ENCODE measurements at regions not wholly inside any gene's neighbourhood (a gene's known extent, or its start where the extent isn't known, plus 50 kb on each side); places are given as distances from the start of the nearest gene placed in this dataset.

DNA sequence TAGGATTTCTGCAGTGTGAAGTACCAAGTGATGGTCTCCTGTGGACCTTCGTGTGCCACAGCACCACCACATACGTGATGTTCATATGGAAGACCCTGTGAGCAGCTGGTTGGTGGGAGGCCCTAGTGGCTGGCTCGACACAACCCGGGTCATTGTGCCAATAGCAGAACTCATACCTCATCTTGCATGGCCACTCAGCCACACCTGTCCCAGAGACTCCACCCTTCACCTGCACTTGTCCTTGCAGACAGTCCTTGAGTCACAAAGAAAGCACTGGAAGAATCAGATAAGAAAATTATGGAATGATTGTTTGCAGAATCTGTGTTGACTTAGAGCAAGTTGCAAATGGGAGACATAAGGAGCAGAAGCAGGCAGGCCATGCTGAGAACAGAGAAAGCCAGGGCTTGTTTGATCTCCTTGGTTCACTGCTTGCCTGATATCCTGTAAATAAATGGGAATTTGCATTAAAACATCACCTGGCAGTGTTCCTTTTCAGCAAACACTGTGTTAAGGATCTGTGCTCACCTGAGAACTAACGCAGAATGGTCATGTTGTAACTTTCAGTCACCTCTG is 307.7 kb downstream of the SIPA1L2 start:
- TF ChIP-seq POLR2A (IDR thresholded peaks at IDR 0.05), result no peak
- TF ChIP-seq, protein P1, sequence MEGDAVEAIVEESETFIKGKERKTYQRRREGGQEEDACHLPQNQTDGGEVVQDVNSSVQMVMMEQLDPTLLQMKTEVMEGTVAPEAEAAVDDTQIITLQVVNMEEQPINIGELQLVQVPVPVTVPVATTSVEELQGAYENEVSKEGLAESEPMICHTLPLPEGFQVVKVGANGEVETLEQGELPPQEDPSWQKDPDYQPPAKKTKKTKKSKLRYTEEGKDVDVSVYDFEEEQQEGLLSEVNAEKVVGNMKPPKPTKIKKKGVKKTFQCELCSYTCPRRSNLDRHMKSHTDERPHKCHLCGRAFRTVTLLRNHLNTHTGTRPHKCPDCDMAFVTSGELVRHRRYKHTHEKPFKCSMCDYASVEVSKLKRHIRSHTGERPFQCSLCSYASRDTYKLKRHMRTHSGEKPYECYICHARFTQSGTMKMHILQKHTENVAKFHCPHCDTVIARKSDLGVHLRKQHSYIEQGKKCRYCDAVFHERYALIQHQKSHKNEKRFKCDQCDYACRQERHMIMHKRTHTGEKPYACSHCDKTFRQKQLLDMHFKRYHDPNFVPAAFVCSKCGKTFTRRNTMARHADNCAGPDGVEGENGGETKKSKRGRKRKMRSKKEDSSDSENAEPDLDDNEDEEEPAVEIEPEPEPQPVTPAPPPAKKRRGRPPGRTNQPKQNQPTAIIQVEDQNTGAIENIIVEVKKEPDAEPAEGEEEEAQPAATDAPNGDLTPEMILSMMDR (IDR thresholded peaks at IDR 0.05 in 8 of 11, conservative IDR thresholded peaks at IDR 0.05 in 3 of 11), result no peak
